Lung (tissue), 11 donors: ENCODE measurements at regions not wholly inside any gene's neighbourhood (a gene's known extent, or its start where the extent isn't known, plus 50 kb on each side); places are given as distances from the start of the nearest gene placed in this dataset.

Experiments
- ATAC-seq: fragments of 200-7000 bp; cut with Tn5 transposase; one replicate; pipeline ENCODE4 v1.9.1; 2020; ENCODE audit warnings: moderate number of reproducible peaks; ENCODE audit not compliant: insufficient read depth, low FRiP score
- DNase-seq, 3 donors: peaks; one replicate each; pipeline ENCODE4 v3.0.0-alpha.2; 2013 to 2017
- H3K27ac ChIP-seq, 2 donors: one replicate each; pipeline ENCODE4 v1.5.1; 2013; ENCODE audit warnings: mild to moderate bottlenecking in 2 of 2, moderate library complexity in 2 of 2, control low read depth in 1 of 2, inconsistent platforms in 1 of 2, low read depth in 1 of 2, low read length in 1 of 2
- H3K27me3 ChIP-seq, 3 donors: one replicate each; pipeline ENCODE4 v1.5.1; 2013; ENCODE audit warnings: low read length in 2 of 3; ENCODE audit not compliant: control insufficient read depth in 3 of 3, insufficient read depth in 3 of 3
- H3K36me3 ChIP-seq, 4 donors: one replicate each; pipeline ENCODE4 v1.5.1; 2013; ENCODE audit warnings: low read length in 4 of 4, mild to moderate bottlenecking in 1 of 4, moderate library complexity in 1 of 4; ENCODE audit not compliant: control insufficient read depth in 4 of 4, insufficient read depth in 4 of 4
- H3K4me1 ChIP-seq, 5 donors: one replicate each; pipeline ENCODE4 v1.5.1; 2013; ENCODE audit warnings: low read length in 5 of 5, mild to moderate bottlenecking in 2 of 5, moderate library complexity in 1 of 5; ENCODE audit not compliant: control insufficient read depth in 5 of 5, insufficient read depth in 5 of 5
- H3K4me3 ChIP-seq: one replicate; pipeline ENCODE4 v1.5.1; 2013; ENCODE audit warnings: mild to moderate bottlenecking, control low read depth, moderate library complexity
- H3K9ac ChIP-seq, 2 donors: one replicate each; pipeline ENCODE4 v1.5.1; 2013; ENCODE audit warnings: low read length in 2 of 2, control low read depth in 1 of 2; ENCODE audit not compliant: insufficient read depth in 1 of 2
- H3K9me3 ChIP-seq, 4 donors: one replicate each; pipeline ENCODE4 v1.5.1; 2013; ENCODE audit warnings: low read length in 3 of 4, mild to moderate bottlenecking in 1 of 4, moderate library complexity in 1 of 4; ENCODE audit not compliant: control insufficient read depth in 4 of 4, insufficient read depth in 3 of 4
- CTCF ChIP-seq: IDR thresholded peaks from 2 replicates; pipeline ENCODE4 v1.5.1; 2012; ENCODE audit warnings: mild to moderate bottlenecking; ENCODE audit errors: control extremely low read depth, extremely low read depth
- WGBS, 2 donors: extraction: QIAGEN DNeasy Blood & Tissue Kit; methylation state at CpG; one replicate each; pipeline ENCODE4 v1.1.7; 2013; 5-methylcytosine and 5-hydroxymethylcytosine counted together
- donor health status: control.
- donor health status: control.
- donor health status: Bipolar disorder and iron deficiency.
- donor health status: healthy.
- donor health status: DM: yes; HTN: yes; CAD: no.

- ATAC-seq (no peak), DNase-seq (no peak)
- no peaks in the 10 kb centered on the region for H3K9me3 ChIP-seq
- no peak overlapping the region for H3K27ac ChIP-seq
- no peak for TF ChIP-seq CTCF
- H3K27me3 ChIP-seq, result no peaks in the 10 kb centered on the region
- H3K4me1 ChIP-seq, result peaks cover 0 to 7% (median 0%) of the 10 kb centered on the region in 5 donors
- H3K36me3 ChIP-seq, result no peaks in the 10 kb centered on the region
- 93 to 97% methylated on average over 3 of the region's 3 CpGs for WGBS, 2 donors
- H3K4me3 ChIP-seq, result no peak overlapping the region
- H3K9ac ChIP-seq, result no peak overlapping the region
Measured at GRCh38 chr4:78682070-78682469, 94.1 kb upstream of the BMP2K start.

GRCh38 chr4:78683352-78683751, 92.8 kb upstream of the BMP2K start:
- H3K9me3 ChIP-seq, result no peaks in the 10 kb centered on the region
- DNase-seq (no peak), ATAC-seq (no peak)
- peaks cover 0 to 7% (median 0%) of the 10 kb centered on the region in 5 donors for H3K4me1 ChIP-seq
- no peaks in the 10 kb centered on the region for H3K27me3 ChIP-seq
- no peak overlapping the region for H3K27ac ChIP-seq
- H3K36me3 ChIP-seq, result no peaks in the 10 kb centered on the region
- no peak for TF ChIP-seq CTCF
- H3K4me3 ChIP-seq, result no peak overlapping the region
- H3K9ac ChIP-seq, result no peak overlapping the region

GRCh38 chr4:78684325-78685079, 91.6 kb upstream of the BMP2K start:
- WGBS, 2 donors, result 48 to 58% methylated on average over 5 of the region's 5 CpGs
- no peaks in the 10 kb centered on the region for H3K36me3 ChIP-seq
- peaks cover 0 to 10% (median 0%) of the 10 kb centered on the region in 5 donors for H3K4me1 ChIP-seq
- no peak overlapping the region for H3K27ac ChIP-seq
- no peak for DNase-seq
- no peak for ATAC-seq
- TF ChIP-seq CTCF, result no peak
- H3K9ac ChIP-seq, result no peak overlapping the region
- H3K9me3 ChIP-seq, result no peaks in the 10 kb centered on the region
- H3K4me3 ChIP-seq, result no peak overlapping the region
- H3K27me3 ChIP-seq, result no peaks in the 10 kb centered on the region

- H3K9me3 ChIP-seq, result no peaks in the 10 kb centered on the region
- H3K4me3 ChIP-seq, result no peak overlapping the region
- 63 to 81% methylated on average over 3 of the region's 3 CpGs for WGBS, 2 donors
- no peak for DNase-seq
- peaks cover 0 to 21% (median 0%) of the 10 kb centered on the region in 5 donors for H3K4me1 ChIP-seq
- no peak overlapping the region for H3K9ac ChIP-seq
- no peaks in the 10 kb centered on the region for H3K27me3 ChIP-seq
- no peaks in the 10 kb centered on the region for H3K36me3 ChIP-seq
- no peak for ATAC-seq
- TF ChIP-seq CTCF, result no peak
- H3K27ac ChIP-seq, result no peak overlapping the region
Measured at GRCh38 chr4:78687818-78688217, 88.3 kb upstream of the BMP2K start.
